ENCODE measurements at regions not wholly inside any gene's neighbourhood (a gene's known extent, or its start where the extent isn't known, plus 50 kb on each side); places are given as distances from the start of the nearest gene placed in this dataset.
"Not testable (repeated sequence)": the region's sequence is repeated elsewhere in the genome, so short reads cannot be mapped to it uniquely, and the experiment has no call there.

- DNase-seq (ENCODE audit: low read depth in 1 of 2, low spot score in 1 of 2): no peak
Measured at GRCh38 chr18:67142604-67143003, 373.9 kb downstream of the DSEL start.

GRCh38 chr18:67140495-67140894, 376.0 kb downstream of the DSEL start:
- no peak for DNase-seq (ENCODE audit: low read depth in 1 of 2, low spot score in 1 of 2)

- no peak for DNase-seq (ENCODE audit: low read depth in 1 of 2, low spot score in 1 of 2)
Measured at GRCh38 chr18:67139899-67140298, 376.6 kb downstream of the DSEL start.

- DNase-seq (ENCODE audit: low read depth in 1 of 2, low spot score in 1 of 2): no peak
Measured at GRCh38 chr18:67135981-67136380, 380.5 kb downstream of the DSEL start.

- DNase-seq (ENCODE audit: low read depth in 1 of 2, low spot score in 1 of 2): no peak
Measured at GRCh38 chr18:67134911-67135310, 381.6 kb downstream of the DSEL start.

- DNase-seq (ENCODE audit: low read depth in 1 of 2, low spot score in 1 of 2): no peak
Measured at GRCh38 chr18:67133669-67134068, 382.9 kb downstream of the DSEL start.

GRCh38 chr18:67132919-67133318, 383.6 kb downstream of the DSEL start:
- no peak for DNase-seq (ENCODE audit: low read depth in 1 of 2, low spot score in 1 of 2)

GRCh38 chr18:67131498-67131897, 385.0 kb downstream of the DSEL start:
- no peak for DNase-seq (ENCODE audit: low read depth in 1 of 2, low spot score in 1 of 2)

- not testable (repeated sequence) for DNase-seq (ENCODE audit: low read depth in 1 of 2, low spot score in 1 of 2)
Measured at GRCh38 chr18:67126751-67127150, 389.8 kb downstream of the DSEL start.

- DNase-seq (ENCODE audit: low read depth in 1 of 2, low spot score in 1 of 2): no peak
Measured at GRCh38 chr18:67123901-67124300, 392.6 kb downstream of the DSEL start.

- DNase-seq (ENCODE audit: low read depth in 1 of 2, low spot score in 1 of 2): no peak
Measured at GRCh38 chr18:67117804-67118203, 398.7 kb downstream of the DSEL start.

- DNase-seq (ENCODE audit: low read depth in 1 of 2, low spot score in 1 of 2): no peak
Measured at GRCh38 chr18:67109535-67109934, 407.0 kb downstream of the DSEL start.

GRCh38 chr18:67108894-67109293, 407.6 kb downstream of the DSEL start:
- no peak for DNase-seq (ENCODE audit: low read depth in 1 of 2, low spot score in 1 of 2)

- peak in 1 of 2 donors; percentile 4 for DNase-seq (ENCODE audit: low read depth in 1 of 2, low spot score in 1 of 2)
Measured at GRCh38 chr18:67104700-67105284, 411.7 kb downstream of the DSEL start.

GRCh38 chr18:67094123-67094522, 422.4 kb downstream of the DSEL start:
- DNase-seq (ENCODE audit: low read depth in 1 of 2, low spot score in 1 of 2): no peak

- DNase-seq (ENCODE audit: low read depth in 1 of 2, low spot score in 1 of 2): no peak
Measured at GRCh38 chr18:67092141-67092540, 424.4 kb downstream of the DSEL start.

- no peak for DNase-seq (ENCODE audit: low read depth in 1 of 2, low spot score in 1 of 2)
Measured at GRCh38 chr18:67081482-67082211, 434.9 kb downstream of the DSEL start.

GRCh38 chr18:67080601-67081000, 435.9 kb downstream of the DSEL start:
- DNase-seq (ENCODE audit: low read depth in 1 of 2, low spot score in 1 of 2): no peak

- DNase-seq (ENCODE audit: low read depth in 1 of 2, low spot score in 1 of 2): no peak
Measured at GRCh38 chr18:67074309-67074708, 442.2 kb downstream of the DSEL start.

GRCh38 chr18:67072791-67073190, 443.7 kb downstream of the DSEL start:
- DNase-seq (ENCODE audit: low read depth in 1 of 2, low spot score in 1 of 2): no peak

- no peak for DNase-seq (ENCODE audit: low read depth in 1 of 2, low spot score in 1 of 2)
Measured at GRCh38 chr18:67068608-67069007, 447.9 kb downstream of the DSEL start.

GRCh38 chr18:67047334-67047733, 443.4 kb upstream of the CDH19 start:
- no peak for DNase-seq (ENCODE audit: low read depth in 1 of 2, low spot score in 1 of 2)

- DNase-seq (ENCODE audit: low read depth in 1 of 2, low spot score in 1 of 2): no peak
Measured at GRCh38 chr18:67043276-67043675, 439.4 kb upstream of the CDH19 start.

All from activated T-helper 1 cell treated with anti-CD3 and anti-CD28 coated beads, Interleukin-2, amount 50 U/mL, for 16 hours (primary cell).